RWPE2 (cell line): ENCODE measurements at regions not wholly inside any gene's neighbourhood (a gene's known extent, or its start where the extent isn't known, plus 50 kb on each side); places are given as distances from the start of the nearest gene placed in this dataset.

Experiments used
- ATAC-seq: fragments of 200-7000 bp; cut with Tn5 transposase; 3 replicates; pipeline ENCODE4 v1.9.1; 2021; ENCODE audit warnings: low read depth
- DNase-seq: peaks from one replicate; pipeline ENCODE4 v3.0.0-alpha.2; 2020; ENCODE audit warnings: low spot score
- H3K27ac ChIP-seq: fragments of 450-650 bp; 2 replicates; pipeline ENCODE4 v1.5.1; 2017; ENCODE audit warnings: mild to moderate bottlenecking; ENCODE audit not compliant: poor library complexity, severe bottlenecking
- H3K27me3 ChIP-seq: fragments of 250-450 bp; sonication (Bioruptor Pico); 2 replicates; pipeline ENCODE4 v1.5.1; 2021; ENCODE audit warnings: mild to moderate bottlenecking, moderate library complexity; ENCODE audit not compliant: insufficient read depth, poor library complexity, severe bottlenecking
- H3K36me3 ChIP-seq: fragments of 250-450 bp; sonication (Bioruptor Pico); 2 replicates; pipeline ENCODE4 v1.5.1; 2020; ENCODE audit warnings: low read depth, mild to moderate bottlenecking, moderate library complexity
- H3K4me1 ChIP-seq: fragments of 250-450 bp; sonication (Bioruptor Pico); 2 replicates; pipeline ENCODE4 v1.5.1; 2021; ENCODE audit warnings: mild to moderate bottlenecking, moderate library complexity; ENCODE audit not compliant: insufficient read depth, poor library complexity, severe bottlenecking
- H3K4me3 ChIP-seq: fragments of 250-450 bp; sonication (Bioruptor Pico); 2 replicates; pipeline ENCODE4 v1.5.1; 2021; ENCODE audit warnings: mild to moderate bottlenecking, moderate library complexity; ENCODE audit not compliant: severe bottlenecking
- H3K9me3 ChIP-seq: fragments of 250-450 bp; sonication (Bioruptor Pico); 2 replicates; pipeline ENCODE4 v1.5.1; 2021; ENCODE audit warnings: mild to moderate bottlenecking, moderate library complexity; ENCODE audit not compliant: severe bottlenecking
- CTCF ChIP-seq: fragments of 450-650 bp; IDR thresholded peaks from one replicate; pipeline ENCODE4 v1.5.1; 2017; ENCODE audit warnings: mild to moderate bottlenecking, moderate library complexity; ENCODE audit not compliant: poor library complexity, severe bottlenecking

- H3K36me3 ChIP-seq, result no peaks in the 10 kb centered on the region
- ATAC-seq, result no peak
- TF ChIP-seq CTCF, result no peak
Measured at GRCh38 chr13:62611343-62611742, 1195.7 kb upstream of the PCDH20 start.

GRCh38 chr13:62598708-62599107 is 1183.1 kb upstream of the PCDH20 start:
- TF ChIP-seq CTCF, result no peak
- ATAC-seq (no peak), DNase-seq (no peak)
- H3K4me3 ChIP-seq, result no peak overlapping the region
- no peak overlapping the region for H3K27ac ChIP-seq
- no peaks in the 10 kb centered on the region for H3K4me1 ChIP-seq
- no peaks in the 10 kb centered on the region for H3K36me3 ChIP-seq
- peaks cover 4% of the 10 kb centered on the region for H3K27me3 ChIP-seq
- no peaks in the 10 kb centered on the region for H3K9me3 ChIP-seq

More at GRCh38 chr13:62611343-62611742, 1195.7 kb upstream of the PCDH20 start:
- DNase-seq, result no peak
- Histone ChIP-seq H3K4me3 (no peak overlapping the region), H3K4me1 (no peaks in the 10 kb centered on the region), H3K27ac (no peak overlapping the region), H3K27me3 (no peaks in the 10 kb centered on the region), H3K9me3 (no peaks in the 10 kb centered on the region)

- Histone ChIP-seq H3K36me3 (no peaks in the 10 kb centered on the region), H3K27me3 (peaks cover 4% of the 10 kb centered on the region), H3K4me3 (no peak overlapping the region), H3K9me3 (no peaks in the 10 kb centered on the region), H3K4me1 (no peaks in the 10 kb centered on the region), H3K27ac (no peak overlapping the region)
- TF ChIP-seq CTCF, result no peak
- ATAC-seq (no peak), DNase-seq (no peak)
Measured at GRCh38 chr13:62595976-62596375, 1180.3 kb upstream of the PCDH20 start.

GRCh38 chr13:62593804-62594203 is 1178.2 kb upstream of the PCDH20 start:
- ATAC-seq, result no peak
- H3K27ac ChIP-seq, result no peak overlapping the region

More at GRCh38 chr13:62593804-62594203, 1178.2 kb upstream of the PCDH20 start:
- H3K4me1 ChIP-seq, result no peaks in the 10 kb centered on the region
- DNase-seq, result no peak
- no peak for TF ChIP-seq CTCF
- no peaks in the 10 kb centered on the region for H3K36me3 ChIP-seq
- H3K9me3 ChIP-seq, result no peaks in the 10 kb centered on the region
- peaks cover 4% of the 10 kb centered on the region for H3K27me3 ChIP-seq
- no peak overlapping the region for H3K4me3 ChIP-seq
